ENCODE measurements at regions not wholly inside any gene's neighbourhood (a gene's known extent, or its start where the extent isn't known, plus 50 kb on each side); places are given as distances from the start of the nearest gene placed in this dataset.

DNA sequence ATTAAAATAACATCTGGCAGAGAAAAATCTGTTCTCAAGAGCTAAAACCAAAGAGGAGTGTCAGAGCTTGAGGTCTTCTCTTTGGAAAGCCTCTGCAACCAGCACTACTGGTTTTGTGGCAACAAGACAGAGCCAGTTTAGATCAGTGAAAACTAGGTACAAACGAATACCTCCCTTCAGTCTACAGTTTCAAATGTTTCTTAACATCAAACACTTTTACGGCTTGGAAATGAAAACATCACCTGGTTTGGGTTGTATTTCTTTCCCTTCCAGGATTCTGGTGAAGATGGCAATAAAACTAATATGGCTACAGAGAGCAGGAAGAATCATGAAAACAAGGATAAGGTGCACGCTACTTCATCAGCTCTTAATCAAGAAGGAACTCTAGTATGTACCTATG, 339.4 kb upstream of the ESRRG start:
- no peak overlapping the region for H2AK9ac ChIP-seq (replicated peaks; ENCODE audit: low read depth, low read length, poor library complexity)
- no peaks in the 10 kb centered on the region for H3K79me1 ChIP-seq (ENCODE audit: low read depth in 1 of 2, low read length in 2 of 2)
- BruUV-seq (replicated peaks), result no TSS peak
- H3K36me3 ChIP-seq (ENCODE audit: control insufficient read depth, insufficient read depth, low read length), result no peaks in the 10 kb centered on the region
- no CpG with 5 or more reads among the region's 3 CpGs for WGBS, 2 experiments (ENCODE audit: extremely low coverage in 2 of 2, insufficient read length in 1 of 2)
- no peak overlapping the region for H4K8ac ChIP-seq (ENCODE audit: low read depth in 2 of 2, low read length in 2 of 2)
- H2BK15ac ChIP-seq (ENCODE audit: low read depth, low read length), result no peak overlapping the region
- no peaks in the 10 kb centered on the region for H3K9me1 ChIP-seq (ENCODE audit: insufficient read depth, low read length)
- no peak overlapping the region for H3K14ac ChIP-seq (replicated peaks; ENCODE audit: low read depth, low read length)
- in situ Hi-C loops (cut with MboI; ENCODE audit: low sequenced_read_pairs), result no loop called here
- H3K27ac ChIP-seq (ENCODE audit: insufficient read depth, low read length), result no peak overlapping the region
- no peaks in the 10 kb centered on the region for H4K20me1 ChIP-seq (ENCODE audit: insufficient read depth, low read length)
- H3K27me3 ChIP-seq (ENCODE audit: control insufficient read depth, insufficient read depth, low read length), result no peaks in the 10 kb centered on the region
- no peak for TF ChIP-seq RAD21 (IDR thresholded peaks at IDR 0.05; ENCODE audit: low read length)
- H3K56ac ChIP-seq (ENCODE audit: extremely low read depth, insufficient read depth, low read length), result no peak overlapping the region
- no peak overlapping the region for H3K4me2 ChIP-seq (ENCODE audit: low read depth, low read length)
- no peak overlapping the region for H3K4ac ChIP-seq (ENCODE audit: low read depth, low read length)
- H3K4me3 ChIP-seq (ENCODE audit: insufficient read depth, low read depth, low read length), result no peak overlapping the region
- no peak overlapping the region for H3K23ac ChIP-seq (ENCODE audit: low read depth, low read length)
- H3K9ac ChIP-seq (ENCODE audit: low read depth, low read length), result no peak overlapping the region
- H2AK5ac ChIP-seq (ENCODE audit: low read depth, low read length), result no peak overlapping the region
- no peak overlapping the region for H3K18ac ChIP-seq (ENCODE audit: low read depth, low read length)
- H4K91ac ChIP-seq (ENCODE audit: insufficient read depth, low read depth, low read length), result no peak overlapping the region
- no peak overlapping the region for H2BK120ac ChIP-seq (ENCODE audit: low read depth, low read length)
- no peaks in the 10 kb centered on the region for H3K4me1 ChIP-seq (ENCODE audit: control insufficient read depth, insufficient read depth, low read length)
- no peak overlapping the region for H2AFZ ChIP-seq (replicated peaks; ENCODE audit: low read length, poor library complexity)
- no peak for ATAC-seq (ENCODE audit: low read depth)
- dilution Hi-C loops (cut with HindIII; ENCODE audit: low sequenced_read_pairs, unreplicated experiment), result no loop called here
- no peak for DNase-seq
- CTCF ChIA-PET, result interaction anchor here (0.8 kb wide), 1 partner anchor 19 kb away, joined by 4 read pairs; no protein-coding TSS in a partner anchor
- H2BK5ac ChIP-seq (ENCODE audit: low read depth, low read length, poor library complexity, severe bottlenecking), result no peak overlapping the region
- intact Hi-C loops (cut with micrococcal nuclease), result no loop called here
- no peak overlapping the region for H2BK20ac ChIP-seq (ENCODE audit: low read depth, low read length)
- H4K5ac ChIP-seq (ENCODE audit: low read depth, low read length), result no peak overlapping the region
- POLR2A ChIA-PET (ENCODE audit: unreplicated experiment), result no interaction called here
- H3K9me3 ChIP-seq (ENCODE audit: control insufficient read depth, insufficient read depth, low read length), result no peaks in the 10 kb centered on the region

Data from IMR-90 (cell line).